ENCODE measurements at regions not wholly inside any gene's neighbourhood (a gene's known extent, or its start where the extent isn't known, plus 50 kb on each side); places are given as distances from the start of the nearest gene placed in this dataset.

GRCh38 chr13:36567485-36567884 lies 106.3 kb upstream of the SERTM1 start:
- ATAC-seq (no peak), DNase-seq (ENCODE audit: low spot score) (no peak)
- CTCF ChIA-PET = no interaction called here
- POLR2A ChIA-PET = no interaction called here
- Mint-ChIP-seq H3K27ac (no peak overlapping the region), H3K9me3 (peaks cover 26% of the 10 kb centered on the region), H3K27me3 (ENCODE audit: low read depth) (no peaks in the 10 kb centered on the region), H3K36me3 (0 out of 2 replicates have a peak, but pooled peaks cover 4% of the 10 kb centered on the region), H3K4me3 (no peak overlapping the region), H3K4me1 (no peaks in the 10 kb centered on the region)
- TF ChIP-seq CREB1 (CRISPR knock-in tag; IDR thresholded peaks at IDR 0.05) = no peak
- no peak for TF ChIP-seq MLX (CRISPR knock-in tag; IDR thresholded peaks at IDR 0.05)

GRCh38 chr13:36570489-36570888 lies 103.3 kb upstream of the SERTM1 start:
- Mint-ChIP-seq H3K4me1 (peaks cover 7% of the 10 kb centered on the region), H3K4me3 (no peak overlapping the region), H3K27me3 (ENCODE audit: low read depth) (no peaks in the 10 kb centered on the region), H3K9me3 (peaks cover 31% of the 10 kb centered on the region), H3K27ac (no peak overlapping the region), H3K36me3 (0 out of 2 replicates have a peak, but pooled peaks cover 4% of the 10 kb centered on the region)
- no peak for TF ChIP-seq KAT7 (CRISPR knock-in tag; IDR thresholded peaks at IDR 0.05; ENCODE audit: borderline replicate concordance)
- TF ChIP-seq TCF7 (CRISPR knock-in tag; IDR thresholded peaks at IDR 0.05; ENCODE audit: low read depth) = no peak
- no peak for TF ChIP-seq ZNF423 (CRISPR knock-in tag; IDR thresholded peaks at IDR 0.05)
- TF ChIP-seq CDX4 (CRISPR knock-in tag; IDR thresholded peaks at IDR 0.05; ENCODE audit: borderline replicate concordance) = no peak
- no peak for TF ChIP-seq NR2C2 (CRISPR knock-in tag; IDR thresholded peaks at IDR 0.05)
- TF ChIP-seq E2F5 (CRISPR knock-in tag; IDR thresholded peaks at IDR 0.05) = no peak
- no peak for TF ChIP-seq RELA (CRISPR knock-in tag; IDR thresholded peaks at IDR 0.05; ENCODE audit: borderline replicate concordance)
- TF ChIP-seq ZNF532 (CRISPR knock-in tag; IDR thresholded peaks at IDR 0.05; ENCODE audit: borderline replicate concordance) = no peak
- no peak for TF ChIP-seq NR1H2 (CRISPR knock-in tag; IDR thresholded peaks at IDR 0.05)
- TF ChIP-seq ATF6 (CRISPR knock-in tag; IDR thresholded peaks at IDR 0.05) = no peak
- TF ChIP-seq GTF2I (CRISPR knock-in tag; conservative IDR thresholded peaks at IDR 0.05) = no peak
- no peak for TF ChIP-seq MLX (CRISPR knock-in tag; IDR thresholded peaks at IDR 0.05)
- no peak for TF ChIP-seq ZNF512 (CRISPR knock-in tag; IDR thresholded peaks at IDR 0.05; ENCODE audit: borderline replicate concordance)
- no peak for TF ChIP-seq ZNF416 (CRISPR knock-in tag; IDR thresholded peaks at IDR 0.05)
- no peak for TF ChIP-seq ZNF263 (CRISPR knock-in tag; IDR thresholded peaks at IDR 0.05; ENCODE audit: low read depth)
- TF ChIP-seq TP53 (CRISPR knock-in tag; IDR thresholded peaks at IDR 0.05) = no peak
- TF ChIP-seq FOXK1 (CRISPR knock-in tag; IDR thresholded peaks at IDR 0.05) = no peak
- DNase-seq (ENCODE audit: low spot score) = no peak
- ATAC-seq = no peak
- CTCF ChIA-PET = no interaction called here
- POLR2A ChIA-PET = no interaction called here

Data from WTC11 (cell line).